MM.1S (cell line): ENCODE measurements at regions not wholly inside any gene's neighbourhood (a gene's known extent, or its start where the extent isn't known, plus 50 kb on each side); places are given as distances from the start of the nearest gene placed in this dataset.

Experiments
- EZH2 ChIP-seq: fragments of 300-600 bp; sonication (generic); optimal IDR thresholded peaks from 2 replicates; pipeline ENCODE3; 2017; ENCODE audit warnings: low read depth, mild to moderate bottlenecking, antibody characterized with exemption, low read length, mixed read lengths
- EZH2phosphoT487 ChIP-seq: fragments of 300-600 bp; sonication (generic); IDR thresholded peaks from 2 replicates; pipeline ENCODE4 v1.6.1; 2018; ENCODE audit warnings: antibody characterized with exemption, low read length
- TF ChIP-seq, protein P1 (sequence below): fragments of 300-600 bp; sonication (generic); IDR thresholded peaks from 2 replicates; pipeline ENCODE4 v1.5.1; 2016; ENCODE audit warnings: antibody characterized with exemption, low read length, mixed read lengths

- TF ChIP-seq, protein P1, sequence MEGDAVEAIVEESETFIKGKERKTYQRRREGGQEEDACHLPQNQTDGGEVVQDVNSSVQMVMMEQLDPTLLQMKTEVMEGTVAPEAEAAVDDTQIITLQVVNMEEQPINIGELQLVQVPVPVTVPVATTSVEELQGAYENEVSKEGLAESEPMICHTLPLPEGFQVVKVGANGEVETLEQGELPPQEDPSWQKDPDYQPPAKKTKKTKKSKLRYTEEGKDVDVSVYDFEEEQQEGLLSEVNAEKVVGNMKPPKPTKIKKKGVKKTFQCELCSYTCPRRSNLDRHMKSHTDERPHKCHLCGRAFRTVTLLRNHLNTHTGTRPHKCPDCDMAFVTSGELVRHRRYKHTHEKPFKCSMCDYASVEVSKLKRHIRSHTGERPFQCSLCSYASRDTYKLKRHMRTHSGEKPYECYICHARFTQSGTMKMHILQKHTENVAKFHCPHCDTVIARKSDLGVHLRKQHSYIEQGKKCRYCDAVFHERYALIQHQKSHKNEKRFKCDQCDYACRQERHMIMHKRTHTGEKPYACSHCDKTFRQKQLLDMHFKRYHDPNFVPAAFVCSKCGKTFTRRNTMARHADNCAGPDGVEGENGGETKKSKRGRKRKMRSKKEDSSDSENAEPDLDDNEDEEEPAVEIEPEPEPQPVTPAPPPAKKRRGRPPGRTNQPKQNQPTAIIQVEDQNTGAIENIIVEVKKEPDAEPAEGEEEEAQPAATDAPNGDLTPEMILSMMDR, result no peak
- TF ChIP-seq EZH2phosphoT487, result no peak
- TF ChIP-seq EZH2, result no peak
These were observed 333.4 kb upstream of the TBC1D5 start for GRCh38 chr3:18075799-18076198.
